AG04449 (cell line): ENCODE measurements at regions not wholly inside any gene's neighbourhood (a gene's known extent, or its start where the extent isn't known, plus 50 kb on each side); places are given as distances from the start of the nearest gene placed in this dataset.

Source experiments
- CTCF ChIA-PET: fragments of 350-600 bp; formaldehyde crosslinking; extraction: SDS; loops from one replicate; lab custom pipeline; 2021; ENCODE audit warnings: antibody characterized with exemption; lab: Yijun Ruan, JAX
- POLR2A ChIA-PET: fragments of 400-600, 350-600 bp; formaldehyde crosslinking; extraction: SDS; loops from one replicate; lab custom pipeline; 2020; ENCODE audit warnings: antibody characterized with exemption, inconsistent platforms; lab: Yijun Ruan, JAX
- DNase-seq: peaks from one replicate; pipeline ENCODE4 v3.0.0-alpha.2; 2010; ENCODE audit warnings: low read depth, low spot score
- H3K4me3 ChIP-seq: 2 replicates; pipeline ENCODE4 v1.5.1; 2011; ENCODE audit warnings: low read depth, mild to moderate bottlenecking, control low read depth, low read length
- TF ChIP-seq, protein P1 (sequence below): IDR thresholded peaks from one replicate; pipeline ENCODE4 v1.5.1; 2011; ENCODE audit warnings: mild to moderate bottlenecking, moderate library complexity, low read length, control low read depth, inconsistent platforms; ENCODE audit not compliant: insufficient read depth; ENCODE audit errors: missing control alignments

DNA sequence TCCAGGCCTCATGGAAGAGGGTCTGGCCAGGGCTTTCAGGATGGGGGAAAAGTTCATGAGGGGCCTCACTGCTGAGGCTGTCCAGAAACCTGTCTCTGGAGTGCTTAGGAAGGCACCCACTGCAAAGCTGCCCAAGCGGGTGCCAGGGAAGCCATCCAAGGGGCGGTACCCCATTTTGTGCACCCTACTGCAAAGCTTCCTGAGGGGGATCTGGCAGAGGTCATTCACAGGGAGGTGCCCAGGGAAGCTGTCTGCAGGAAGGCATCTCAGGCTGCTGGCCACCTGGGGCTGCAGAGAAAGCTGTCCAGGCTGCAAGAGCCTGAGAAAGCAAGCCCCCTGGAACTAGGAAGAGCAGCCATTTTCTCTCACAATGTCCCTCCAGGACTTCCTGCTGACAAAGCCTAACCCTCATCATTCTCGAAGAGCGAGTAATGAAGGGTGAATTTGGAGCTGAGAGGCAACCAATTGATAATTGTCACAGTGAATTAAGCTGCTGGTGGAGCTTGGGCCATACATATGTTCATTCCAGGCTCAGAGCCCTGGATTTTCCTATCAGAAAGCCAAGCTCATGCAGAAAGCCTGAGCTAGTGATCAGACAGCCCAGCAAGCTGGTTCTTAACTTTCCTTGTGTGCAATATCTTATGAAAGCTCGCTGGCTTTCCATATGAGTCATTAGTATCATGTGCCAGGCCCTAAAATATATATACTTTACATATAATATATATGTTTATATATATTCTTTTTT is 62.2 kb upstream of the SLC22A16 start:
- TF ChIP-seq, protein P1, sequence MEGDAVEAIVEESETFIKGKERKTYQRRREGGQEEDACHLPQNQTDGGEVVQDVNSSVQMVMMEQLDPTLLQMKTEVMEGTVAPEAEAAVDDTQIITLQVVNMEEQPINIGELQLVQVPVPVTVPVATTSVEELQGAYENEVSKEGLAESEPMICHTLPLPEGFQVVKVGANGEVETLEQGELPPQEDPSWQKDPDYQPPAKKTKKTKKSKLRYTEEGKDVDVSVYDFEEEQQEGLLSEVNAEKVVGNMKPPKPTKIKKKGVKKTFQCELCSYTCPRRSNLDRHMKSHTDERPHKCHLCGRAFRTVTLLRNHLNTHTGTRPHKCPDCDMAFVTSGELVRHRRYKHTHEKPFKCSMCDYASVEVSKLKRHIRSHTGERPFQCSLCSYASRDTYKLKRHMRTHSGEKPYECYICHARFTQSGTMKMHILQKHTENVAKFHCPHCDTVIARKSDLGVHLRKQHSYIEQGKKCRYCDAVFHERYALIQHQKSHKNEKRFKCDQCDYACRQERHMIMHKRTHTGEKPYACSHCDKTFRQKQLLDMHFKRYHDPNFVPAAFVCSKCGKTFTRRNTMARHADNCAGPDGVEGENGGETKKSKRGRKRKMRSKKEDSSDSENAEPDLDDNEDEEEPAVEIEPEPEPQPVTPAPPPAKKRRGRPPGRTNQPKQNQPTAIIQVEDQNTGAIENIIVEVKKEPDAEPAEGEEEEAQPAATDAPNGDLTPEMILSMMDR: no peak
- no peak overlapping the region for H3K4me3 ChIP-seq
- ChIA-PET CTCF (interaction anchor here (1.4 to 2.0 kb wide), 2 partner anchors 10 to 460 kb away, joined by 3 to 7 read pairs; no protein-coding TSS in a partner anchor), POLR2A (no interaction called here)
- DNase-seq: no peak

DNA sequence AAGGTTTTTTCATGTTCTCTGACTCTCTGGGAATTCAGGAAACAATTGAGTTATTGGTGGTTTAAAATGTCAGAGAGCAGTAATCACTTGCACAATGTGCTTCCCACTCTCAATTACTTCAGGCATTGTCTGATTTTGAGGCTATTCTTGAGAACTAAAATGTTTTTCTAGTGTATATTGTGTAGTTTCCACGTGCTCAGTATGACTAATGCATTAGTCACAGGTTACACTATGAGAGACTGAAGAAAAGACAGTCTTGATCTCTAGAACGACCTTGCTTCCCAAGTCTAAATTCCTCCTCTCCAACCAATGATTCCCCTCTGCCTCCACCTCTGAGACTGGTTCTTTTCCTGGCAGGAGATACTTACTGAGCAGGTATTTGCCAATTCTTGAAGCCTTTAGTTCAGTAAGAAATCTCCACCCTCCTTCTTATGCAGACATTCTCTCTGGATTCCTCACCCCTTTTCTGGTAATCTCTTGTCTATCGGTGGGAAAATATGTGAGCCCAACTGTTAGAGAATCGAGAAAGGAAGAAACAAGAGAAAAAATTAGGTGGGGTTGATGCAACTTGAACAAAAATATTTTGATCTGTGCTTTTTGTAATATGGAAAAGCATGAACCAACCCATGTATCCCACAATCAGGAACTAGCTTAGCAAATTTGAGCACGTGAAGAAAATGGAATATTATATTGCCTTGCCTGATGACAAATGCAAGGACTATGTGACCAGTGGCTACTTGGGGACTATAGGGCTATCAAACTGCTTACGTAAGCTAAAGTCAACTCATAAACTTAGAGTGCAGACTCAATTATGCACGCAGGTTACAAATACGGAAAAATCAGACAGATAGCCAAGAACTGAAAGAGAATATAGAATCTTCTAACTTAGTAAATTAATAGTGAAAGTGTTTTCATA is 61.1 kb upstream of the SLC22A16 start:
- TF ChIP-seq, protein P1: no peak
- no peak overlapping the region for H3K4me3 ChIP-seq
- ChIA-PET POLR2A (no interaction called here), CTCF (interaction anchor here (1.0 to 1.4 kb wide), 3 partner anchors 9 to 462 kb away, joined by 3 to 4 read pairs (median 3); no protein-coding TSS in a partner anchor)
- no peak for DNase-seq

DNA sequence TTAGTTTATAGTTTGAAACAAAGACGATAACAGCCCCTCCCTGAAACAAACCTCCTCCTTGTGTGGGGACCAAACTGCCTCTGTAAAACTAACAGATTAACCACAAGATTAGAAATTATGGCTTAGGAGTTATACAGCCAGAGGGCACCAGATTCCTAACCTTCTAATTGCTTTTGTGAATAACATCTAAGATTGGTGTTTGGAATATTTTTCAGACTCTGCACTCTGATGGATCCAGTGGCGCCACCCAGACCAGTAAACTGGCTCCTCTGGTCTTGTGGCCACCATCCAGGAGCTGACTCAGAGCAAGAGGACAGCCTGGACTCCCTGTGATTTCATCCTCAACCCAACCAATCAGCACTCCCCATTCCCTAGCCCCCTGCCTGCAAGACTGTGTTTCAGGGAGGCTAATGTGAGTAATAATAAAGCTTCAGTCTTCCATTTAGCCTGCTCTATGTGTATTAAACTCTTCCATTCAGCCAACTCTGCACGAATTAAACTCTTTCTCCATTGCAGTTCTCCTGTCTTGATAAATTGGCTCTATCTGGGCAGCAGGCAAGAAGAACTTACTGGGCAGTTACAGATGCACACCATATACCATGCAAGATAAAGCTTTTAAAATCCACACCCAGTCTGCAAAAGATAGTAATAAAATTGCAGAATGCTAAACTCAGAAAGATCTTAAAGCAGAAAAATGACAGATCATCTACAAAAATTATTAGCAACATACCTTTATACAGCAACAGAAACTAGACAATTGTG is 58.5 kb upstream of the SLC22A16 start:
- CTCF ChIA-PET: no interaction called here
- DNase-seq: no peak
- POLR2A ChIA-PET: interaction anchor here (0.9 kb wide), 1 partner anchor 339 kb away, joined by 5 read pairs; the partner anchor contains the start of gene AMD1
- no peak overlapping the region for H3K4me3 ChIP-seq
- TF ChIP-seq, protein P1: no peak

DNA sequence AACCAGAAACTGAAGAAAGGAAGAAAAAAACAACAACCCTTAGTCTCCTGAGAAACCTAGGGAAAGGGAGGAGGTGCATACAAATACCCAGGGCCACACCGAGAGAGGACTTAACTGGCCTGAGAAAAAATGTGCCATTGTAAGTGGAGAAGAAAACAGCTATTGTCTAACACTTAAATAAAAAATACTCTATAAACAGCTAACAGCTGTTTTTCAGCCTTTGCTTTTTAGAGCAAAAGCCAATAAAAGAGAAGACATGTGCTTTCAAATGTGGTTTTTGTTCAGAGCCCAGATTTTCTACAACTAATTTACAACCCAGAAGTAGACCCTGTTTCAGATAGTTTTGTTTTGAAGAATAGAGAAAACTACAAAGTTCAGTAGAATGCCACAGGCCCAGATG is 56.0 kb upstream of the SLC22A16 start:
- no peak for DNase-seq
- TF ChIP-seq, protein P1: no peak
- ChIA-PET POLR2A (interaction anchor here (1.4 kb wide), 1 partner anchor 342 kb away, joined by 8 read pairs; the partner anchor contains the start of gene AMD1), CTCF (interaction anchor here (0.6 to 1.1 kb wide), 2 partner anchors 417 to 466 kb away, joined by 3 to 6 read pairs; no protein-coding TSS in a partner anchor)
- no peak overlapping the region for H3K4me3 ChIP-seq

DNA sequence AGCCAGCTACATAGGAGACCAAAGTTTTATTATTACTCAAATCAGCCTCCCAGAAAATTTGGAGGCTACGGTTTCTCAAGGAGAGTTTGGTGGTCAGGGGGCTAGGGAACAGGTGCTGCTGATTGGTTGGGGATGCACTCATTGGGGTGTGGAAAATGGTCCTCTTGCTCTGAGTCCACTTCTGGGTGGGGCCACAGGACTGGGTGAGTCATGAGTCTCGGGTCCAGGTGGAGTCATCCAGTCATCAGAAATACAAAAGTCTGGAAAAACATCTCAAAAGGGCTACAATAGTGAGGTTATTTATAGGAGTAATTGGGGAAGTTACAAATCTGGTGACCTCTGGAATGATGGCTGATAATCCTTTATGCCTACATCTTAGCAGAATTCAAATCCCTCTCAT is 54.3 kb upstream of the SLC22A16 start:
- no peak for DNase-seq
- H3K4me3 ChIP-seq: no peak overlapping the region
- ChIA-PET POLR2A (no interaction called here), CTCF (interaction anchor here (0.7 to 1.3 kb wide), 3 partner anchors 11 to 420 kb away, joined by 3 read pairs; no protein-coding TSS in a partner anchor)
- TF ChIP-seq, protein P1: no peak
